ENCODE measurements at regions not wholly inside any gene's neighbourhood (a gene's known extent, or its start where the extent isn't known, plus 50 kb on each side); places are given as distances from the start of the nearest gene placed in this dataset.

GRCh38 chr4:12674184-12674583 lies 810.0 kb downstream of the RAB28 start:
- no peaks in the 10 kb centered on the region for H3K36me3 Mint-ChIP-seq (ENCODE audit: low read depth)
- no peak for DNase-seq (ENCODE audit: low read depth, low spot score)
- H3K4me1 Mint-ChIP-seq: no peaks in the 10 kb centered on the region
- H3K27me3 Mint-ChIP-seq (ENCODE audit: low read depth): no peaks in the 10 kb centered on the region
- no peak for TF ChIP-seq CTCF (conservative IDR thresholded peaks at IDR 0.05)
- no peak overlapping the region for H3K27ac Mint-ChIP-seq (ENCODE audit: unreplicated experiment)
- peaks cover 14% of the 10 kb centered on the region for H3K9me3 Mint-ChIP-seq
- H3K4me3 Mint-ChIP-seq: no peak overlapping the region

- DNase-seq (ENCODE audit: low read depth, low spot score): no peak
- H3K4me3 Mint-ChIP-seq: no peak overlapping the region
- H3K27ac Mint-ChIP-seq (ENCODE audit: unreplicated experiment): no peak overlapping the region
- no peak for TF ChIP-seq CTCF (conservative IDR thresholded peaks at IDR 0.05)
- peaks cover 14% of the 10 kb centered on the region for H3K9me3 Mint-ChIP-seq
- H3K4me1 Mint-ChIP-seq: no peaks in the 10 kb centered on the region
- H3K27me3 Mint-ChIP-seq (ENCODE audit: low read depth): no peaks in the 10 kb centered on the region
- H3K36me3 Mint-ChIP-seq (ENCODE audit: low read depth): no peaks in the 10 kb centered on the region
These were observed 811.8 kb downstream of the RAB28 start for GRCh38 chr4:12672303-12672702.

- H3K9me3 Mint-ChIP-seq: peaks cover 5% of the 10 kb centered on the region
- DNase-seq (ENCODE audit: low read depth, low spot score): no peak
- no peak for TF ChIP-seq CTCF (conservative IDR thresholded peaks at IDR 0.05)
These were observed 826.0 kb downstream of the RAB28 start for GRCh38 chr4:12658146-12658545.

GRCh38 chr4:12651876-12652275 lies 832.3 kb downstream of the RAB28 start:
- DNase-seq (ENCODE audit: low read depth, low spot score): no peak
- no peak for TF ChIP-seq CTCF (conservative IDR thresholded peaks at IDR 0.05)
- Mint-ChIP-seq H3K4me1 (no peaks in the 10 kb centered on the region), H3K9me3 (no peaks in the 10 kb centered on the region), H3K4me3 (no peak overlapping the region), H3K27ac (ENCODE audit: unreplicated experiment) (no peak overlapping the region), H3K36me3 (ENCODE audit: low read depth) (no peaks in the 10 kb centered on the region), H3K27me3 (ENCODE audit: low read depth) (no peaks in the 10 kb centered on the region)

More at GRCh38 chr4:12658146-12658545, 826.0 kb downstream of the RAB28 start:
- Mint-ChIP-seq H3K27ac (ENCODE audit: unreplicated experiment) (no peak overlapping the region), H3K4me3 (no peak overlapping the region), H3K27me3 (ENCODE audit: low read depth) (no peaks in the 10 kb centered on the region), H3K4me1 (no peaks in the 10 kb centered on the region), H3K36me3 (ENCODE audit: low read depth) (no peaks in the 10 kb centered on the region)

GRCh38 chr4:12645732-12646131 lies 838.4 kb downstream of the RAB28 start:
- Mint-ChIP-seq H3K9me3 (no peaks in the 10 kb centered on the region), H3K4me1 (no peaks in the 10 kb centered on the region)
- DNase-seq (ENCODE audit: low read depth, low spot score): no peak

More at GRCh38 chr4:12645732-12646131, 838.4 kb downstream of the RAB28 start:
- no peak for TF ChIP-seq CTCF (conservative IDR thresholded peaks at IDR 0.05)
- Mint-ChIP-seq H3K27ac (ENCODE audit: unreplicated experiment) (no peak overlapping the region), H3K27me3 (ENCODE audit: low read depth) (peaks cover 5% of the 10 kb centered on the region), H3K4me3 (no peak overlapping the region), H3K36me3 (ENCODE audit: low read depth) (no peaks in the 10 kb centered on the region)

Measured in neural crest cell (in vitro differentiated cells).